ENCODE measurements at regions not wholly inside any gene's neighbourhood (a gene's known extent, or its start where the extent isn't known, plus 50 kb on each side); places are given as distances from the start of the nearest gene placed in this dataset.

DNA sequence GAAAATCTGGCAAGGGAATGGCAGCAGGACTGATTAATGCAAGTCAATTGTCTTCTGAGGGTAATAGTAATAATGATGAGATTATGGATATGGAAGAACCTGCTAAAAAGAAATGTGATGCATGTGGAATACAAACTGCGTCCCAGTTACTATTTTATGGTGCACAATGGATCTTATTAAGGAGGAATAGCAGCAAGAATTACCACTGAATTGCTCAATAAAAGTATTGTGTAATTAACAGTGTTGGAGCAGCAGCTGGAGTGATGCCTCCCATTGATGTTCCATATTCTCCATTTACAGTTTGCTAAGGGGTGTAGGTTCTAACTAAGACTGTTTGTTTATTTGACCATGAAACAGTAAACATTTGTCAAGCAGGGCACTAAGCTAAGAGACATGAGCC is 167.9 kb downstream of the HRH4 start:
- no peaks in the 10 kb centered on the region for H3K36me3 ChIP-seq (ENCODE audit: control insufficient read depth in 2 of 2, insufficient read depth in 2 of 2, low read length in 1 of 2)
- 89% methylated on average over 1 of the region's 1 CpG for WGBS
- H3K27ac ChIP-seq (ENCODE audit: low read depth in 1 of 2, low read length in 1 of 2), result no peak overlapping the region
- H3K9me3 ChIP-seq (ENCODE audit: control insufficient read depth in 2 of 2, insufficient read depth in 1 of 2, low read length in 1 of 2), result no peaks in the 10 kb centered on the region
- no peaks in the 10 kb centered on the region for H3K4me1 ChIP-seq (ENCODE audit: control insufficient read depth in 2 of 2, insufficient read depth in 2 of 2, low read length in 2 of 2)
- no peak for DNase-seq (ENCODE audit: low read depth in 6 of 9, low spot score in 9 of 9)
- H3K4me3 ChIP-seq (ENCODE audit: low read length in 2 of 2), result no peak overlapping the region
- no peaks in the 10 kb centered on the region for H3K27me3 ChIP-seq (ENCODE audit: control insufficient read depth in 2 of 2, insufficient read depth in 1 of 2, low read length in 1 of 2)

DNA sequence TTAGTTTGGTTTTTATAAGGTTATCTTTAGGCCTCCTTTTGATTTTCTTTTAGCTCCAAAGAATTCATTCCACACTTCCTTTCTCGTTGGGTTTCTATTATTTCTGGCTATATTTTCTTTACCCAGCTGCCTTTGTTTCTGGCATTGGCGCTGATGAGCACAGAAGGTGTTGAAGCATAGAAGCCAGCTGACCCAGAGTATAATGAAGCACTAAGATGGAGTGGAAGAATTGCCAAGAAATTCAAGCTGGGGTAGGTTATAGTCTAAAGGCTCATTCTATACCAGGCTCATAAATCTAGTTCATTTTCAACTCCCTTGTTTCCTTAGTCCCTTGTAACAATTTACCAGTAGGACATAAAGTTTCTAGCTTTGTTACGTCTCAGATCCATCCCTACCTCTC is 169.5 kb downstream of the HRH4 start:
- Histone ChIP-seq H3K4me1 (ENCODE audit: control insufficient read depth in 2 of 2, insufficient read depth in 2 of 2, low read length in 2 of 2) (no peaks in the 10 kb centered on the region), H3K27me3 (ENCODE audit: control insufficient read depth in 2 of 2, insufficient read depth in 1 of 2, low read length in 1 of 2) (no peaks in the 10 kb centered on the region), H3K4me3 (ENCODE audit: low read length in 2 of 2) (no peak overlapping the region), H3K9me3 (ENCODE audit: control insufficient read depth in 2 of 2, insufficient read depth in 1 of 2, low read length in 1 of 2) (no peaks in the 10 kb centered on the region), H3K36me3 (ENCODE audit: control insufficient read depth in 2 of 2, insufficient read depth in 2 of 2, low read length in 1 of 2) (no peaks in the 10 kb centered on the region), H3K27ac (ENCODE audit: low read depth in 1 of 2, low read length in 1 of 2) (no peak overlapping the region)
- DNase-seq (ENCODE audit: low read depth in 6 of 9, low spot score in 9 of 9), result no peak
- 65% methylated on average over 3 of the region's 3 CpGs for WGBS

DNA sequence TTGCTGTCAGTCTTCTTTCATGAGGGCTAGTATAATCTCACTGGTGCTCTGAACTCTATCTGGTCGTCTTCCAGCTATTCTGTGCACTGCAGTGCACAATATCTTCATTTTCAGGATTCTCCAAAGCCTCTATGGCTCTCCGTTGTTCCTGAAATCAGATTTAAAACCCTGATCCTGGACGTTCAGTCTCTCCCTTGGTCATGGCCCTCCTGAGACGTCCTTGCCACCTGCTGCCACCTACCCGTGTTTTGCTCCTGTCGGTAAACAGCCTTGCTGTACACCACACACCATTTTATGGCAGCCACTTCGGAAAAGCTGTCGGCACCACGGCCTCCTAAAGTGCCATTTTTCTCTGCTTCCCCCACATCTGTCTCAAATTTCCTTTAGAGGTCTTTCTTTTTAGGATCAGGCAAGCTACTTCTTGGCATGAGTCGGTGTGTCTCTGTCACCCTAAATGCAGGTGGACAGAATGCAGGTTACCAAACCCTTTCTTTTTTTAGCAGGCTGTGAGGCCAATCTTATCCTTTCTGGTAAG is 170.0 kb downstream of the HRH4 start:
- Histone ChIP-seq H3K27ac (ENCODE audit: low read depth in 1 of 2, low read length in 1 of 2) (no peak overlapping the region), H3K27me3 (ENCODE audit: control insufficient read depth in 2 of 2, insufficient read depth in 1 of 2, low read length in 1 of 2) (no peaks in the 10 kb centered on the region), H3K36me3 (ENCODE audit: control insufficient read depth in 2 of 2, insufficient read depth in 2 of 2, low read length in 1 of 2) (no peaks in the 10 kb centered on the region), H3K4me1 (ENCODE audit: control insufficient read depth in 2 of 2, insufficient read depth in 2 of 2, low read length in 2 of 2) (no peaks in the 10 kb centered on the region), H3K9me3 (ENCODE audit: control insufficient read depth in 2 of 2, insufficient read depth in 1 of 2, low read length in 1 of 2) (no peaks in the 10 kb centered on the region), H3K4me3 (ENCODE audit: low read length in 2 of 2) (no peak overlapping the region)
- WGBS, result 83% methylated on average over 10 of the region's 10 CpGs
- no peak for DNase-seq (ENCODE audit: low read depth in 6 of 9, low spot score in 9 of 9)

DNA sequence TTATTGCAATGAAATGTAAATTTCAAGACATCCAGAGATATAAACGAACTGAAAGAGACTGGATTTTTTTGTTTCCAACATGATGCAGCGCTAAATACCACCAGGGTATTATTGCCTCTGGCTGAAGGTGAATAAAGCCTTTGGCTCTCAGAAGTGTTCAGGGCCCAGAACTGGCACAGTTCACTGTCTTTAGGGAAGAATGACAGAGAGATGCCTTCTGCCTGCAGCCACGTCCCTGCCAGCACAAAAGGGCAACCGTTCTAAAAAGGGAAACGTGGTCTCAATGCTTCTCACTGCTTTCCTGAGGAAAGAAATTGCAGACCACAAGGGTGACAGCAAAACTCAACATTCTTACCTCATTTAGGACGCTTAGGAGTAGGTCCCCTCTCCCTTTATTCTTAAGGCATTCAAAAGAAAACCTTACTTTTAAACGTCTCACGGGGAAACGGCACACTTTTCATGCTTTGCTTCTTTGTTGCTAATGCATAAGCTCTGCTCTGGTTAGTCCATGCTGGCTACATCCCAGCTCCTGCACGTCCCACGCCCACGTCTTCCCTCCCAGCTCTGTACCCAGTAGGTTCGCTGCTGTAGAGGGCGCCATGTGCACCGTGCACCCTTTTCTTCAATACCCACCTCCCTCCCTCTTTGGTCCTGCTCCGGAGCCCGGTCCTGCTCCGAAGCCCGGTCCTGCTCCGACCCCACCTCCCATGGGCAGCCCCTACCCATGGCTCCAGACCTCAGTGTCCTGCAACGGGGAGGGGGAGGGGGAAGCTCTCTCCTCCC is 171.0 kb downstream of the HRH4 start:
- Histone ChIP-seq H3K27ac (ENCODE audit: low read depth in 1 of 2, low read length in 1 of 2) (no peak overlapping the region), H3K9me3 (ENCODE audit: control insufficient read depth in 2 of 2, insufficient read depth in 1 of 2, low read length in 1 of 2) (no peaks in the 10 kb centered on the region), H3K27me3 (ENCODE audit: control insufficient read depth in 2 of 2, insufficient read depth in 1 of 2, low read length in 1 of 2) (no peaks in the 10 kb centered on the region), H3K4me1 (ENCODE audit: control insufficient read depth in 2 of 2, insufficient read depth in 2 of 2, low read length in 2 of 2) (no peaks in the 10 kb centered on the region), H3K4me3 (ENCODE audit: low read length in 2 of 2) (no peak overlapping the region), H3K36me3 (ENCODE audit: control insufficient read depth in 2 of 2, insufficient read depth in 2 of 2, low read length in 1 of 2) (no peaks in the 10 kb centered on the region)
- no peak for DNase-seq (ENCODE audit: low read depth in 6 of 9, low spot score in 9 of 9)
- WGBS, result 45% methylated on average over 21 of the region's 21 CpGs

- no peak for DNase-seq (ENCODE audit: low read depth in 6 of 9, low spot score in 9 of 9)
Observed at GRCh38 chr18:24632158-24632988, 171.9 kb downstream of the HRH4 start.

DNA sequence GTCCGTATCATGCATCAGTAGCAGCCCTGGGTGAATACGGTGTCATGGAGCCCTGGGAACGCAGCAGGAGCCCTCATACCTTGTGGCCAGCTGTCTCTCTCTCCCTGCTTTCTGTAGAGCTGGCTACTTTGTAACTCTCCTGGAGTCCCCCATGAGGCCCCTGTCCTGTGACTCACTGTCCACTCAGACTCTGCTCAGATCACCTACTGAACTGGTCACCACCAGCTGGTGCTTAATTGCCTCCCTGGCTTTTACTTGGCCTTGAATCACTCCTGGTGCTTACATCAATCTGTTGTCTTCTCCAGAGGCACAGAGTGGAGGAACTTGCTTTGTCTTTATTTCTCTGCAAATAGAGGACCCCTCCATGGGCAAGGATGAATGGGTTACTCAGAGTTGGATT is 172.7 kb downstream of the HRH4 start:
- H3K36me3 ChIP-seq (ENCODE audit: control insufficient read depth in 2 of 2, insufficient read depth in 2 of 2, low read length in 1 of 2), result no peaks in the 10 kb centered on the region
- no peaks in the 10 kb centered on the region for H3K4me1 ChIP-seq (ENCODE audit: control insufficient read depth in 2 of 2, insufficient read depth in 2 of 2, low read length in 2 of 2)
- no peak overlapping the region for H3K4me3 ChIP-seq (ENCODE audit: low read length in 2 of 2)
- no peak overlapping the region for H3K27ac ChIP-seq (ENCODE audit: low read depth in 1 of 2, low read length in 1 of 2)
- H3K27me3 ChIP-seq (ENCODE audit: control insufficient read depth in 2 of 2, insufficient read depth in 1 of 2, low read length in 1 of 2), result no peaks in the 10 kb centered on the region
- WGBS, result over 99% methylated on average over 3 of the region's 3 CpGs
- no peak for DNase-seq (ENCODE audit: low read depth in 6 of 9, low spot score in 9 of 9)
- no peaks in the 10 kb centered on the region for H3K9me3 ChIP-seq (ENCODE audit: control insufficient read depth in 2 of 2, insufficient read depth in 1 of 2, low read length in 1 of 2)

More at GRCh38 chr18:24632158-24632988, 171.9 kb downstream of the HRH4 start:
- Histone ChIP-seq H3K36me3 (ENCODE audit: control insufficient read depth in 2 of 2, insufficient read depth in 2 of 2, low read length in 1 of 2) (no peaks in the 10 kb centered on the region), H3K9me3 (ENCODE audit: control insufficient read depth in 2 of 2, insufficient read depth in 1 of 2, low read length in 1 of 2) (no peaks in the 10 kb centered on the region), H3K27ac (ENCODE audit: low read depth in 1 of 2, low read length in 1 of 2) (no peak overlapping the region), H3K4me1 (ENCODE audit: control insufficient read depth in 2 of 2, insufficient read depth in 2 of 2, low read length in 2 of 2) (no peaks in the 10 kb centered on the region), H3K27me3 (ENCODE audit: control insufficient read depth in 2 of 2, insufficient read depth in 1 of 2, low read length in 1 of 2) (no peaks in the 10 kb centered on the region), H3K4me3 (ENCODE audit: low read length in 2 of 2) (no peak overlapping the region)
- whole genome bisulfite sequencing, result 91% methylated on average over 15 of the region's 15 CpGs

- Histone ChIP-seq H3K4me3 (ENCODE audit: low read length in 2 of 2) (no peak overlapping the region), H3K27ac (ENCODE audit: low read depth in 1 of 2, low read length in 1 of 2) (no peak overlapping the region), H3K36me3 (ENCODE audit: control insufficient read depth in 2 of 2, insufficient read depth in 2 of 2, low read length in 1 of 2) (no peaks in the 10 kb centered on the region), H3K27me3 (ENCODE audit: control insufficient read depth in 2 of 2, insufficient read depth in 1 of 2, low read length in 1 of 2) (no peaks in the 10 kb centered on the region), H3K9me3 (ENCODE audit: control insufficient read depth in 2 of 2, insufficient read depth in 1 of 2, low read length in 1 of 2) (peaks cover 0 to 2% of the 10 kb centered on the region in 2 donors), H3K4me1 (ENCODE audit: control insufficient read depth in 2 of 2, insufficient read depth in 2 of 2, low read length in 2 of 2) (no peaks in the 10 kb centered on the region)
- DNase-seq (ENCODE audit: low read depth in 6 of 9, low spot score in 9 of 9), result no peak
- 97% methylated on average over 4 of the region's 4 CpGs for WGBS
Observed at GRCh38 chr18:24649571-24649970, 189.1 kb downstream of the HRH4 start.

GRCh38 chr18:24651434-24651833 is 191.0 kb downstream of the HRH4 start:
- Histone ChIP-seq H3K27ac (ENCODE audit: low read depth in 1 of 2, low read length in 1 of 2) (no peak overlapping the region), H3K4me3 (ENCODE audit: low read length in 2 of 2) (no peak overlapping the region), H3K9me3 (ENCODE audit: control insufficient read depth in 2 of 2, insufficient read depth in 1 of 2, low read length in 1 of 2) (peaks cover 0 to 2% of the 10 kb centered on the region in 2 donors), H3K36me3 (ENCODE audit: control insufficient read depth in 2 of 2, insufficient read depth in 2 of 2, low read length in 1 of 2) (no peaks in the 10 kb centered on the region), H3K27me3 (ENCODE audit: control insufficient read depth in 2 of 2, insufficient read depth in 1 of 2, low read length in 1 of 2) (no peaks in the 10 kb centered on the region), H3K4me1 (ENCODE audit: control insufficient read depth in 2 of 2, insufficient read depth in 2 of 2, low read length in 2 of 2) (peaks cover 0 to under 1% of the 10 kb centered on the region in 2 donors)
- no peak for DNase-seq (ENCODE audit: low read depth in 6 of 9, low spot score in 9 of 9)
- 88% methylated on average over 2 of the region's 2 CpGs for WGBS

DNA sequence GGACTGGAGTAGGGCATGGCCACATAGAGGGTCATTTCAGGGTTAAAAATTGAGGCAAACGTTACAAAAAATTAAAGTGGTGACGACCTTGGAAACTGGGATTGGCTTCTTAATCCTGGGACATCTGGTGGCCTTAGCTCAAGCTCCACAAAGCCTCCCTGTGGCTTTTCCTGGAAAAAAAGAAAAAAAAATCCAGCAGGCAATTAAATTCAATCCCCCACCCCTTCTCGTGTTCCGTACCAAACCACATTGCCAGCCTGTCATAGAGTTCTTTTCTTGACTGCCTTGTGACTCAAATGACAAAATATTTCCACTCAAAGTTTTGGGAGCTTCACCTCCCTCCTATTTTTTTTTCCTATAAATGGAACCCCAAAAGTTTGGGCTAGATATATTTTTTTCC is 195.6 kb downstream of the HRH4 start:
- H3K36me3 ChIP-seq (ENCODE audit: control insufficient read depth in 2 of 2, insufficient read depth in 2 of 2, low read length in 1 of 2), result no peaks in the 10 kb centered on the region
- H3K27ac ChIP-seq (ENCODE audit: low read depth in 1 of 2, low read length in 1 of 2), result no peak overlapping the region
- peaks cover 0 to 2% of the 10 kb centered on the region in 2 donors for H3K9me3 ChIP-seq (ENCODE audit: control insufficient read depth in 2 of 2, insufficient read depth in 1 of 2, low read length in 1 of 2)
- peaks cover 13 to 37% of the 10 kb centered on the region in 2 donors for H3K4me1 ChIP-seq (ENCODE audit: control insufficient read depth in 2 of 2, insufficient read depth in 2 of 2, low read length in 2 of 2)
- no peaks in the 10 kb centered on the region for H3K27me3 ChIP-seq (ENCODE audit: control insufficient read depth in 2 of 2, insufficient read depth in 1 of 2, low read length in 1 of 2)
- no peak for DNase-seq (ENCODE audit: low read depth in 6 of 9, low spot score in 9 of 9)
- WGBS, result 72% methylated on average over 4 of the region's 4 CpGs
- H3K4me3 ChIP-seq (ENCODE audit: low read length in 2 of 2), result no peak overlapping the region
